Mesodermal cell (in vitro differentiated cells): ENCODE measurements at regions not wholly inside any gene's neighbourhood (a gene's known extent, or its start where the extent isn't known, plus 50 kb on each side); places are given as distances from the start of the nearest gene placed in this dataset.

Source experiments
- H3K27ac ChIP-seq: 2 replicates; pipeline ENCODE4 v1.7.0; 2013; ENCODE audit warnings: mild to moderate bottlenecking, low read depth, low read length, moderate library complexity; ENCODE audit not compliant: severe bottlenecking
- H3K36me3 ChIP-seq: 2 replicates; pipeline ENCODE4 v1.7.1; 2013; ENCODE audit warnings: mild to moderate bottlenecking, low read length, moderate library complexity; ENCODE audit not compliant: control insufficient read depth, insufficient read depth
- H3K4me1 ChIP-seq: one replicate; pipeline ENCODE4 v1.7.1; 2013; ENCODE audit warnings: mild to moderate bottlenecking, low read length; ENCODE audit not compliant: insufficient read depth, control insufficient read depth, poor library complexity, severe bottlenecking
- H3K4me3 ChIP-seq: 2 replicates; pipeline ENCODE4 v1.7.0; 2013; ENCODE audit warnings: low read length, control low read depth, mild to moderate bottlenecking; ENCODE audit not compliant: insufficient read depth, poor library complexity, severe bottlenecking; ENCODE audit errors: extremely low read depth
- H3K9me3 ChIP-seq: 2 replicates; pipeline ENCODE4 v1.7.1; 2013; ENCODE audit warnings: mild to moderate bottlenecking, low read length, moderate library complexity; ENCODE audit not compliant: control insufficient read depth
- WGBS, 2 experiments: methylation state at CpG; one replicate each; pipeline ENCODE4 v1.1.5; 2013; ENCODE audit warnings: missing lambda C conversion rate in 2 of 2; ENCODE audit not compliant: insufficient coverage in 2 of 2; 5-methylcytosine and 5-hydroxymethylcytosine counted together

DNA sequence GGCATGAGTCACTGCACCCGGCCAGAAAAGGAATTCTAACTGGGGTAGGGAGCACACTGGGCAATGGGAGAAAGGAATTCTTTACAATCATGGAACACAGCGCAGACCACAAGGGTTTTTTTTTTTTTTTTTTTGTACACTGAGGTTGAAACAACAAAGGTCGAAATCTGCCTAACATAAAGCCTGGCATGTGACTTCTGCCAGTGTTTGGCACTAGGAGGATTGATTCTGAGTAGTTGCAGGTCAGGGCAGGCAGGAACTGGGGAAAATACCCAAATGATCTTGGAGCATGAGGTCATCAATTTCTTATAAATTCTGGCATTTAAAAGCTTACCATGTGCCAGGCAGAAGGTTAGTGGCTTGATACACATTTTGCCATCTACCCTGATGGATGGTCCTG lies 202.0 kb upstream of the SNX19 start:
- no peak overlapping the region for H3K27ac ChIP-seq
- no peak overlapping the region for H3K4me3 ChIP-seq
- no peaks in the 10 kb centered on the region for H3K4me1 ChIP-seq
- WGBS, 2 experiments = 83 to 87% methylated on average over 2 of the region's 3 CpGs
- H3K9me3 ChIP-seq = no peaks in the 10 kb centered on the region
- H3K36me3 ChIP-seq = no peaks in the 10 kb centered on the region

DNA sequence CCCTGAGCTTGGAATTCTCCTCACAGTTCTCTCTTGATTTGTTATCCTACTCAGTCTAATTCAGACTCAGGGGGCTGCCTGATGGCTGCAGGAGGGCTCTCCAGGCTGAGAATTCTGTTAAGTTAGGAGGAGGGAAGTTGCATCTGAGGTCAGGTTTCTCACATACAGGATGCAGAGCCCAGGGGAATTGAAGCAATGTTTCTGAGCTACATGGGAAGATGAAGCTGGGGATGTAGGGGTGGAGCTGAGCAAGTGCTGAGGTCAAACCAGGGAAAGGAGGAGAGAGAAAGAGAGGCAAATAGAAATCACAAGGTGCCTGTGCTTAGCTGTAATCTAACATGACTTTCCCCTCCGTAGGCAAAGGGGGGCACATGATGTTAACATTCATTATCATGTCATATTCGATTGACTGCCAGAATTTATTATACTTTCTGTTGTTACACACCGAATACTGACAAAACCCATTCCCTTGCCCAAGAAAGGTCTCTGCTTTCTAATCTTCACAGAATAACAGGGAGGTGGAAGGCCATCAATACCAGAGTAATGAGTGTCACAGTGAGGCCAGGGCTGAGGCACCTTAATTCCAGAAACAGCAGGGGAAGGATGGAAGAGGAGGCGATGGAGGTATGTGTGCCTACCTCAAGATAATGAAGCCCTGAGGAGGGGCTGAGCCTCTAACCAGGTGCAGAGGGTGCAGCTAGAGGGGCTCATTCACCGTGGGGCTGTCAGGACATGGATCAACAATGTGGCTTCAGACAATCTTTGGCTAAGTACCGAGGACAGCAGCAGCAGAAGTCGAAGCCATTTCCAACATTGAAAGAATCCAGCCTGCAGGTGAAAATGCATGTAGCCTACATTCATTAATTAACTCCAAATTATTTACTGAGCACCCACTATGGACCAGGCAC lies 205.4 kb upstream of the SNX19 start:
- no peaks in the 10 kb centered on the region for H3K4me1 ChIP-seq

DNA sequence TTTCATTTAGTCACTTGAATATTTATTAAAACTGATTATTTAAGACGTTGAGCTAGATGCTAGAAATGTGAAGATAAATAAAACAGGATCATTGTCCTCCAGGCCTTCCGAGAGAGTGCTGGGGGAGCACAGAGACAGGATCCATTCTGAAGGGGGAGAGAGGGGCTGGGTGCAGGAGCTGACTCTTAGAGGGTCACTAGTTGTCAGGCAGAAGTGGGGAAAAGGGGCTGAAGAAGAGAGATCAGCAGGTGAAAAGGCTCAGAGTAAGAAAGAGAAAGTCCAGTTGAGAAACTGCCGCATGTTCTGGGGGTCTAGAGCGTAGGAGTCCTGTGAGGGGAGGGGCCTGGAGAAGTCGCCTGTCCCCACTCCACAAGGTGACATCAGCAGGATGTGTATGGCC lies 206.2 kb upstream of the SNX19 start:
- H3K4me3 ChIP-seq = no peak overlapping the region
- no peaks in the 10 kb centered on the region for H3K4me1 ChIP-seq
- no peak overlapping the region for H3K27ac ChIP-seq
- H3K36me3 ChIP-seq = no peaks in the 10 kb centered on the region
- WGBS, 2 experiments = 89 to 100% methylated on average over 4 to 5 of the region's 5 CpGs
- peaks cover 4% of the 10 kb centered on the region for H3K9me3 ChIP-seq

More for the DNA sequence above, 205.4 kb upstream of the SNX19 start:
- WGBS, 2 experiments = 73 to 82% methylated on average over 5 to 6 of the region's 7 CpGs
- H3K9me3 ChIP-seq = peaks cover under 1% of the 10 kb centered on the region
- H3K27ac ChIP-seq = no peak overlapping the region
- H3K4me3 ChIP-seq = no peak overlapping the region
- no peaks in the 10 kb centered on the region for H3K36me3 ChIP-seq

DNA sequence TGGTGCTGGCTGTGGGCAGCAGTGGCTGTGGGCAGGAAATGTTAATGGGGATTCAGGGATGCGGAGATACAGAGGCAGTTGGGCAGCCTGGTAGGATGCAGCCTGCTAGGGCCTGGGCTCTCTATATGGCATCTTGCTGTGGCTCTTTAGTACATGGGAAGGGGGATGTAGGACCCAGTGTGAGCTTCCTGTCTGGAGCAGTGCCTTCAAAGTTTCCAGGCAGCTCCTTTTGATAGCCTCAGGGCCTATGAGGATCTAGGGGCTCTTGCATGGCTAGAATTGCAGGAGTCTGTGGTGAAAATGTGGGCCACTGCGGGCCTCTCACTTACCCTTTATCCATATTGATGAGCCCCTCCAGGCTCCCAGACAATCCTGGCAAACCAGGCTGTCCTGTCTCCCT lies 213.2 kb upstream of the SNX19 start:
- Histone ChIP-seq H3K9me3 (peaks cover 4% of the 10 kb centered on the region), H3K27ac (no peak overlapping the region), H3K4me3 (no peak overlapping the region), H3K36me3 (no peaks in the 10 kb centered on the region), H3K4me1 (no peaks in the 10 kb centered on the region)
- WGBS, 2 experiments = 80 to 100% methylated on average over 1 of the region's 2 CpGs

DNA sequence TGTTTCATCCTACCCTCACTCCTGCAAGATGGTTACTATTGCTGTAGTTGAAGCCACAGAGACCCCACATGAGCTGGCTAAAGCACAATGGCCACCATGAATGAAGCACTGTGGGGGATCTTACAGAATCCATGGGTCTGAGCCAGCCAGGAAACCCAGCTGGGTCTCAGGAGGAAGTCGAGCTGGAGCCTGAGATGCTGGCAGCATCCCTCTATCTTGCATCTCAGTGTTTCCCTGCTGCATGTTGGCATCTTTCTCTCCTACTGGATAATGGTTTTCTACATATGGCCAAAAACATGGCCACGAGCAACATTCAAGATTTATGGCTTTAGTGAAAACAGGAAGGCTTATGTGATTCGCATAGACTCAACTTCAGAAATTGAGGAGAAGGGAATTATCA lies 219.3 kb upstream of the SNX19 start:
- no peak overlapping the region for H3K27ac ChIP-seq
- 80 to 100% methylated on average over 1 to 3 of the region's 3 CpGs for WGBS, 2 experiments
- H3K4me3 ChIP-seq = no peak overlapping the region
- no peaks in the 10 kb centered on the region for H3K9me3 ChIP-seq
- H3K36me3 ChIP-seq = no peaks in the 10 kb centered on the region
- no peaks in the 10 kb centered on the region for H3K4me1 ChIP-seq

DNA sequence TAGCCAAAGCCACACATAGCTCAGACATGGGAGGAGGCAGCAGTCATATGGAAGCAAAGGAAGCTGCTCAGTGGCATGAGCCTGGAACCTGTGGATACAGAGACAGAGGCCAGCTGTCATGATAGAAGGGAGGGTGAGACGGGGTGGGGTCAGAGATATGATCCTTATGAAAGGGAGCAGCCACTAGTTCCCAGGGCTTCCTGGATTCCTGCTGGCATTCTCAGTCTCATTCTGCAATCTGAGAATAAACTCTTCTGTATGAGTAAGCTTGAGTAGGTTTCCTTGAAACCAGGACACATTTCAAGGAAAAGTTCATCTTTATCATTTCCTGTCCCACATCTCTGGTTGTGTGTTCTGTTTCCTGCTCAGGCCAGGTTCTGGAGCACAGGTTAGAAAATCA lies 220.2 kb upstream of the SNX19 start:
- Histone ChIP-seq H3K36me3 (no peaks in the 10 kb centered on the region), H3K4me1 (no peaks in the 10 kb centered on the region), H3K9me3 (no peaks in the 10 kb centered on the region), H3K4me3 (no peak overlapping the region), H3K27ac (no peak overlapping the region)
- WGBS, 2 experiments = 100% methylated on average over 1 of the region's 1 CpG; no CpG with 5 or more reads in 1 of the 2 experiments

DNA sequence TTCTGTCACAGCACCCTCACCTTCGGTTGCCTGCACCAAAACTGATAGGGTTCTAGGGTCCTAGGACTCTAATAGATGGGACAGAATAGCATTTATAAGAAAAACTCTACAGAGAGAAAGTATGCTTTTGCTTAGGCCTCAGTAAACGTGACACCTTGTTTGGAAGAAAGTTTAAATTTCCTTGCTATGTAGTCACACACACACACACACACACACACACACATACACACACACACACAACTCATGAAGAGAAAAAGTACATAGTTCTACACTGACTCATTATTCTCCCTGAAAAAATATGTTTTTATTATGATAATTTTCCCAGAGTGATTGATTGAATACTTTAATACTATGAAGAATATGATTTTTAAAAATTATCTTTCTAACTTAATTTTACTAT lies 220.8 kb upstream of the SNX19 start:
- WGBS, 2 experiments = no CpG with 5 or more reads among the region's 2 CpGs
- H3K9me3 ChIP-seq = no peaks in the 10 kb centered on the region
- H3K27ac ChIP-seq = no peak overlapping the region
- H3K36me3 ChIP-seq = no peaks in the 10 kb centered on the region
- H3K4me3 ChIP-seq = no peak overlapping the region
- H3K4me1 ChIP-seq = no peaks in the 10 kb centered on the region

DNA sequence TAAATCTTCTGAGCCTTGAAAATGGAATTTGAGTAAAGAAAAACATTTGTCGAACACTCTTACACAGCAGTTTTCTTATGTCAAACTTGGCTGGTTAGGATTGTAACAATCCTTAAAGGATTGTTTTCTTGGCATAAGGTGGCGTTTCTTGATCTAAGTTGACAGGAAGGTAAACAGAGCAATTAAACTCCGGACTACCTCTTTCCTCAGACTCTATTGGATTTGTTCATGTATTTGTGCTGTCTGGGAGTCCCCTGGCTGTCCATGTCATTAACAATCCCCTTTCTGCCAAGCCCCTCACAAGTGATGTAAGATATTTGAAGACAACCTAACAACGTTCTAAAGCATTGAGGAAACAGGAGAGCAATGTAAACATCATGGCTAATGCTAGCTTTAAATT lies 222.5 kb upstream of the SNX19 start:
- Histone ChIP-seq H3K4me1 (no peaks in the 10 kb centered on the region), H3K27ac (no peak overlapping the region), H3K36me3 (no peaks in the 10 kb centered on the region), H3K9me3 (no peaks in the 10 kb centered on the region), H3K4me3 (no peak overlapping the region)
- 80% methylated on average over 1 of the region's 4 CpGs; no CpG with 5 or more reads in 1 of the 2 experiments for WGBS, 2 experiments

DNA sequence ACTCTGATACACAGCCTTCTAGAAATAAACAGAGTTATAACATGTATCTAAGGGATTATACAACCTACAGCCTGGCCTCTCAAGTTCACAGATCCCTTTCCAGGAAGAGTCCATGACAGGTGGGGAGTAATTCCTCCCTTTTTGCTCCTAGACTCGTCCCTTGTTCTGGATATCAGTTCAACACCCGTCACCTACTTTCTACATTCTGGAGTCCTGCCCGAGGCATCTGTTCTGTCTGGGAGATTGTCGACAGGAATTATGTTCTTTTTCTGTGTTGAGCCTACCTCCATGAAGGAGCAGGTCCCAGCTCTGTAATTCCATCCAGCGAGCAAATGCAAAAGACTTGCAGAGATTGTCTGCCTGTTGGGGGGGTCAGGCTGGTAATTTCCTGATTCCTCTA lies 224.6 kb upstream of the NTM start:
- 88 to 100% methylated on average over 4 to 5 of the region's 5 CpGs for WGBS, 2 experiments
- Histone ChIP-seq H3K36me3 (no peaks in the 10 kb centered on the region), H3K4me3 (no peak overlapping the region), H3K4me1 (no peaks in the 10 kb centered on the region), H3K9me3 (no peaks in the 10 kb centered on the region), H3K27ac (no peak overlapping the region)

DNA sequence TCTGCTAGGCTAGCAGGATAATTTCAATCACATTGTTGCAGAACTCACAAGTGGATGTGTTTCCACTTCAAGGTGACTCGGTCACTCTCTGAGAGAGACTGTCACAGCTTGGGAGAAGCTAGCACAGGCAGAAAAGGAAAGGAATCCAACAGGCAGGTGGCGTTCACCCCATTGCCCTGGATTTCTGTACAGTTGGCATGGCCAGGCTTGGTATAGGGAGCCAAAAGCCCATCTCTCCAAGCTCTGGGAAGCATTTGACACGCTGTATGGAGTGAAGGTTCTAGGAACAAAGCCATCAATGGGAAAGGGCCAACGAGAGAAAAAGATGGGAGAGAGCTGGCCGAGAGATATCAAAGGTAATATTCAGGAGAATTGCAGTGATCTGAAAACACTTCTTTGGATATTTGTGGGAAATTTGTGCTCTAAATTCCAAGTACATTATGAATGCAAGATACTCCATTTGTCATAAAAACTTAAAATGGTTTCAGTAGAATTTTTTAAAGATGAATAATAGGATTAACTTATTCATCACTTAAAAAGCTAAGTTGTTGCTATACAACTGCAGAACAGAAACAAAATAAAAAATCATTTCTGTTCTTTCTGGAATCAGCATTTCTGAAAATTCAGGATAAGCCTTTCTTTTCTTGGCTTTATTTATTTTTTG lies 223.5 kb upstream of the NTM start:
- 77 to 84% methylated on average over 3 to 5 of the region's 5 CpGs for WGBS, 2 experiments
- H3K9me3 ChIP-seq = no peaks in the 10 kb centered on the region

DNA sequence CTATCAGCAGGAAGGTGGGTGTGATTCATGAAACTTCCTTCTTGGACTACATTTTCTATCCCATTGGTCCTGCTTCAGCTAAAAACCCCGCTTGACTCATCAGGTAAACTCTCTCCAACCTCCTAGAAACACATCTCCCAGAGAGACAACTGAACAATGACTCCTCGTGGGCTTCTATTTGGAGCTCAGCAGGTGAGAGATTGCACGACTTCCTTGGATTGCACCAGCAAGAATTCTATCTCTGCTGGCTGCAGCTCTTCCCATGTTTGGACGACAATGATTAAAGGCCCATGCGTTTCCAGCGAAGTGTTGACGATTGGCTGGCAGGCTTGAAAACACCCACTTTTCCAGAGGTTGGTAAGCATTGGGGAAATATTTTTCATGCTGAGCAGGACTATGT lies 216.1 kb upstream of the NTM start:
- Histone ChIP-seq H3K4me3 (no peak overlapping the region), H3K4me1 (no peaks in the 10 kb centered on the region), H3K27ac (no peak overlapping the region), H3K36me3 (no peaks in the 10 kb centered on the region), H3K9me3 (no peaks in the 10 kb centered on the region)
- 66 to 70% methylated on average over 7 of the region's 7 CpGs for WGBS, 2 experiments

More for the DNA sequence above, 223.5 kb upstream of the NTM start:
- Histone ChIP-seq H3K4me1 (no peaks in the 10 kb centered on the region), H3K4me3 (no peak overlapping the region), H3K36me3 (no peaks in the 10 kb centered on the region), H3K27ac (no peak overlapping the region)
